ENCODE measurements at regions not wholly inside any gene's neighbourhood (a gene's known extent, or its start where the extent isn't known, plus 50 kb on each side); places are given as distances from the start of the nearest gene placed in this dataset.

DNA sequence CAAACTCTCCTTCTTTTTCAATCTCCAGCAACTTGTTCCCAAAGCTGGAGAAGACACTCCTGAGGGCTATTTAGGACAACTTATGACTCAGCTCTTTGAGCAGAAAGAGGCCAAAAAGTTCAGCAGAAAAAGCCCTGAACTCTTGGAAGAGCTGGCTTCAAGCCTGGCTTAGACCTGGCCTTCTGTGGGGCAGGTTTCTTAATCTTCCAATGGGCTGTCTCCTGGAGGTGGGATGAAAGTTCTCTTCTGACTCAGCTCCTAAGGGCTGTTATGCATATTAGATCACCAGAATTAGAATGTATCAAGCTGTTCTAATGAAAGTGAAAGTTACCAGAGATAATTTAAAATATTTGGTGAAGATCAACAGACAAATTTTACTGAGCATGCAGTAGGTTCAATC lies 129.4 kb downstream of the RAD51AP2 start:
- H2AFZ ChIP-seq (ENCODE audit: low read depth, low read length, severe bottlenecking) = no peak overlapping the region

DNA sequence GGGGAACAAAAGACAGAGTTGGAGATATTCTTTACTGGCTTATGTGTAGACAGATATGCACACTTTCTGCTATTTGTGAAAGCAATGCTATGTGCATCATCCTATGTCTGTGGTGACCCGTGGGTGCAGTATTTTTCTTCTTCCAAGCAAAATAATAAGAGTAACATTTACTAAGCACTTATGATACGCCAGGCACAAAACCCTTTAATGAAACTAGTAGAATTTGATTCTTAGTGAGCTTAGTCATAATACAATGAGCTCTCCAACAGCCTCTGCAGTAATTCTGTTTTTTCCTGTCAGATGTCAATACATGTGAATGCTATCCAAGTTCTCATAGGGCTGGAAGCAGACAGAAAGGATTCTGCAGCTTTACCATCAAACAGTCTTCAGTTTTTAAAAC lies 130.6 kb downstream of the RAD51AP2 start:
- Histone ChIP-seq H3K27ac (ENCODE audit: low read depth, low read length) (no peak overlapping the region), H2AFZ (ENCODE audit: low read depth, low read length, severe bottlenecking) (no peak overlapping the region), H3K79me2 (ENCODE audit: insufficient read depth, low read length) (no peaks in the 10 kb centered on the region), H3K9me2 (replicated peaks; ENCODE audit: insufficient read depth, low read length) (no peaks in the 10 kb centered on the region), H3K9ac (ENCODE audit: low read length) (no peak overlapping the region), H3K27me3 (ENCODE audit: low read length) (0 out of 2 replicates have a peak, but pooled peaks cover 3% of the 10 kb centered on the region), H3K4me3 (ENCODE audit: insufficient read depth, low read length, poor library complexity, severe bottlenecking) (no peak overlapping the region), H3K36me3 (ENCODE audit: low read length) (no peaks in the 10 kb centered on the region), H3F3A (ENCODE audit: insufficient read depth) (no peaks in the 10 kb centered on the region), H4K20me1 (ENCODE audit: low read depth, low read length) (no peaks in the 10 kb centered on the region), H3K9me3 (ENCODE audit: insufficient read depth, low read length) (no peaks in the 10 kb centered on the region), H3K4me2 (ENCODE audit: low read depth, low read length, poor library complexity, severe bottlenecking) (no peak overlapping the region)
- TF ChIP-seq, protein P1, sequence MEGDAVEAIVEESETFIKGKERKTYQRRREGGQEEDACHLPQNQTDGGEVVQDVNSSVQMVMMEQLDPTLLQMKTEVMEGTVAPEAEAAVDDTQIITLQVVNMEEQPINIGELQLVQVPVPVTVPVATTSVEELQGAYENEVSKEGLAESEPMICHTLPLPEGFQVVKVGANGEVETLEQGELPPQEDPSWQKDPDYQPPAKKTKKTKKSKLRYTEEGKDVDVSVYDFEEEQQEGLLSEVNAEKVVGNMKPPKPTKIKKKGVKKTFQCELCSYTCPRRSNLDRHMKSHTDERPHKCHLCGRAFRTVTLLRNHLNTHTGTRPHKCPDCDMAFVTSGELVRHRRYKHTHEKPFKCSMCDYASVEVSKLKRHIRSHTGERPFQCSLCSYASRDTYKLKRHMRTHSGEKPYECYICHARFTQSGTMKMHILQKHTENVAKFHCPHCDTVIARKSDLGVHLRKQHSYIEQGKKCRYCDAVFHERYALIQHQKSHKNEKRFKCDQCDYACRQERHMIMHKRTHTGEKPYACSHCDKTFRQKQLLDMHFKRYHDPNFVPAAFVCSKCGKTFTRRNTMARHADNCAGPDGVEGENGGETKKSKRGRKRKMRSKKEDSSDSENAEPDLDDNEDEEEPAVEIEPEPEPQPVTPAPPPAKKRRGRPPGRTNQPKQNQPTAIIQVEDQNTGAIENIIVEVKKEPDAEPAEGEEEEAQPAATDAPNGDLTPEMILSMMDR (IDR thresholded peaks at IDR 0.05; ENCODE audit: insufficient read depth, low read length, poor library complexity, severe bottlenecking) = no peak
- TF ChIP-seq EZH2phosphoT487 (conservative IDR thresholded peaks at IDR 0.05; ENCODE audit: low read length) = no peak

More for the DNA sequence above, 129.4 kb downstream of the RAD51AP2 start:
- Histone ChIP-seq H3F3A (ENCODE audit: insufficient read depth) (no peaks in the 10 kb centered on the region), H3K9me2 (replicated peaks; ENCODE audit: insufficient read depth, low read length) (no peaks in the 10 kb centered on the region), H3K79me2 (ENCODE audit: insufficient read depth, low read length) (no peaks in the 10 kb centered on the region), H3K27me3 (ENCODE audit: low read length) (0 out of 2 replicates have a peak, but pooled peaks cover 3% of the 10 kb centered on the region), H3K27ac (ENCODE audit: low read depth, low read length) (no peak overlapping the region), H3K36me3 (ENCODE audit: low read length) (no peaks in the 10 kb centered on the region), H3K4me2 (ENCODE audit: low read depth, low read length, poor library complexity, severe bottlenecking) (no peak overlapping the region), H3K9me3 (ENCODE audit: insufficient read depth, low read length) (no peaks in the 10 kb centered on the region), H3K9ac (ENCODE audit: low read length) (no peak overlapping the region), H4K20me1 (ENCODE audit: low read depth, low read length) (no peaks in the 10 kb centered on the region), H3K4me3 (ENCODE audit: insufficient read depth, low read length, poor library complexity, severe bottlenecking) (no peak overlapping the region)
- TF ChIP-seq EZH2phosphoT487 (conservative IDR thresholded peaks at IDR 0.05; ENCODE audit: low read length) = no peak
- TF ChIP-seq, protein P1 (IDR thresholded peaks at IDR 0.05; ENCODE audit: insufficient read depth, low read length, poor library complexity, severe bottlenecking) = no peak

DNA sequence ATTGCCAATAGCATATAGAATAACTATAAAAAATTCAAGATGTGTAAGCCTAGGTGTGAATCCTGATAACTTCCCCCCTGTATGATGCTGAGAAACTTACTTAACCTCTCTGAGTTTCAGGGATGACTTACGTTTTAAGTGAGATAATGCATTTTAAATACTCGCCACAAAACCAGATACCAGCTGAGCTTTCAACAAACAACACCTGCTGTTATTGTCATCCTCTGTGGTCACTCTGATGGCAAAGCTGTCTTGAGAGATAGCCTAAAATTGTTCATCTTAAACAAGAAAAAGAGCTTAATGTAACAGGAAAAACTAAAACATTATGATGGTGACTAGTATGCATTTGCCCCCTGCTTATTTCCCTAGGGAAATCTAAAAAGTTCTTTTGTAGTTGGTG lies 131.5 kb downstream of the RAD51AP2 start:
- Histone ChIP-seq H3K79me2 (ENCODE audit: insufficient read depth, low read length) (no peaks in the 10 kb centered on the region), H3K9me2 (replicated peaks; ENCODE audit: insufficient read depth, low read length) (no peaks in the 10 kb centered on the region), H3K4me3 (ENCODE audit: insufficient read depth, low read length, poor library complexity, severe bottlenecking) (no peak overlapping the region), H3K36me3 (ENCODE audit: low read length) (no peaks in the 10 kb centered on the region), H3K9me3 (ENCODE audit: insufficient read depth, low read length) (no peaks in the 10 kb centered on the region), H3K4me2 (ENCODE audit: low read depth, low read length, poor library complexity, severe bottlenecking) (no peak overlapping the region), H4K20me1 (ENCODE audit: low read depth, low read length) (no peaks in the 10 kb centered on the region), H2AFZ (ENCODE audit: low read depth, low read length, severe bottlenecking) (no peak overlapping the region), H3K27me3 (ENCODE audit: low read length) (0 out of 2 replicates have a peak, but pooled peaks cover 3% of the 10 kb centered on the region), H3K9ac (ENCODE audit: low read length) (no peak overlapping the region), H3K27ac (ENCODE audit: low read depth, low read length) (no peak overlapping the region), H3F3A (ENCODE audit: insufficient read depth) (no peaks in the 10 kb centered on the region)
- no peak for TF ChIP-seq EZH2phosphoT487 (conservative IDR thresholded peaks at IDR 0.05; ENCODE audit: low read length)
- TF ChIP-seq, protein P1 (IDR thresholded peaks at IDR 0.05; ENCODE audit: insufficient read depth, low read length, poor library complexity, severe bottlenecking) = no peak

All from SU-DHL-6 (cell line).